Stimulated activated naive CD4-positive, alpha-beta T cell treated with Interleukin-2 at 50 U/mL for 16 hours (primary cell): ENCODE measurements at regions not wholly inside any gene's neighbourhood (a gene's known extent, or its start where the extent isn't known, plus 50 kb on each side); places are given as distances from the start of the nearest gene placed in this dataset.
"Not testable (repeated sequence)": the region's sequence is repeated elsewhere in the genome, so short reads cannot be mapped to it uniquely, and the experiment has no call there.

Experiments
- DNase-seq: peaks from one replicate; lab custom pipeline; 2025; lab: John Stamatoyannopoulos, UW

- no peak for DNase-seq
Measured at GRCh38 chr13:87094646-87095045, 576.5 kb upstream of the SLITRK5 start.

- no peak for DNase-seq
Measured at GRCh38 chr13:87100431-87100830, 570.7 kb upstream of the SLITRK5 start.

- no peak for DNase-seq
Measured at GRCh38 chr13:87107651-87108050, 563.5 kb upstream of the SLITRK5 start.

DNA sequence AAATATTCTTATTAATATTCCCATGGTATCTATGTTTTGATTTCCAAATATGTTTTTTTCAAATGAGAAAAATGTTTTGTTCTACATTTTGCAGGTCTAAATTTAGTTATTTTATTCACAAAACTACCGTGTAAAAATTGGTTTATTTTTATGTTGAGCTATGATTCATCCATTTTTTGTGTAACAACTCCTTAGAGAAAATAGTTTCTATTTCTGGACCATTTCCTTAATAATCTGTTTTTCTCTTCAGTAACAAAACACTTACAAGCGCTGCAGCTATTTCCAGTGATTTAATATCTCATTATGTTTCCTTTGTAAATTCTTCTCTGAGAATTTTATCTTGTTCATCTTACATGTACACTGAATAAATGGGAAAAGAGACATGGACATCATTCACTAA is 550.7 kb upstream of the SLITRK5 start:
- DNase-seq = no peak

DNA sequence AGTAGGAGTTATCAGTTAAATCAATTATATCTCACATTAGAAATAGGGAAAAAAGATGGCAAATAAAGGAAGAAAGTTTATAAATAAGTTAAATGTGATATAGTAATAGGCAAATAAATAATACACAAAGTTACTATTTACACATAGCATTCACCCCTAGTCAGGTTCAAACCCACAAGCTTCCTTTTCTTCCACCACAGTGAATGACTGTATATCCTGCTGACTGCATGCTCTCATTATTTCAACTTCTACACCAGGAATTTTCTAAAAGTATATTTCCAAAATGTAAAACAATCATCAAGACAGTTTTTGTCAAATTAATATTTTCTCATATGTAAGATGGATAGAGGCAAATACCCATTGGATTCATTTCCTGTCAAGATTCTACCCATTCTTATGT is 548.6 kb upstream of the SLITRK5 start:
- DNase-seq = no peak

DNA sequence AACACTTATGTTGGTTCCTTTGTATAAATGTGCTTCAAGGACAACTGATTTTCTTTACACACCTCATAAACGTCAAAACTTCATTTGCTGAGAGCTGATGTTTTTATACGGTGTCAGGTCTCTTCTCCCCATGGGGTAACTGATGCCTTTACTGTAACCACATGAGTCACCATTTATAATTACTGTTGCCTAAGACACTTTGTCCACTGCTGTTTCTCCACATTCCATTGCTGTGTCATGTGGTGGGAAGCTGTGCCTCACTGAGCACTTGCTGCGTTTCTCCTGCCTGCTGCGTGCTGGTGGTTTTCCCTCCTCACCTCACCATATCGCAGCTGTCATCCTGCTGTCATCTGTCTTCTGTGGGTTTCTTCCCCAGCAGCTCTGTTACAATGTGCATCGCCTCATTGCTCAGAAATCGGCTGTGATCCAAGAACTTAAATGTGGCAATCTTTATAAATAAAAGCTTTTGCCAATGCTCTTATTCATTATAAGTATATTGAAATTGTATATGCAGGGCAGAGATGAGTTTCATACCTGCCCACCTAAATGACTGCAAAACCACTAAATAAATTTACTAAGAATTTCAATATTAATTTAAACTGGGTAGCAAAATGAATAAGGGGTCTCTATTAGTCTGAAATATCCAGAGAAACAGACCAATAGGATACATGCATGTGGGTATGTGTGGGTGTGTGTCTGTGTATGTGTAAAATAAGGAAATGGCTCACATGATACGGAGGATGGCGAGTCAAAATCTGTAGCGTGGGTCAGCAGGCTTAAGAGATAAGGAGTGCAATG is 547.0 kb upstream of the SLITRK5 start:
- no peak for DNase-seq

DNA sequence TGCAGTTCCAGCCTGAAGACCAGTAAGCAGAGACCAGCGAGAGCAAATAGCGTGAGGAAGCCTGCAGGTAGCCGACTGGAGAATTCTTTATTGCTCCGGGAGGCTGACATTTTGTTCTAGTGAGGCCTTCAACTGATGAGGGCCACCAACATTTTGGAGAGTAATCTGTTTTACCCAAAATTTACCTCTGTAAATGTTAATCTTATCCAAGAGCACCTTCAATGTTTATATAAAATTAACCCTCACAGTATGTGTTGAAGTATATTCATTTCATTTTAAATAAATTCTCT is 546.4 kb upstream of the SLITRK5 start:
- DNase-seq = no peak

DNA sequence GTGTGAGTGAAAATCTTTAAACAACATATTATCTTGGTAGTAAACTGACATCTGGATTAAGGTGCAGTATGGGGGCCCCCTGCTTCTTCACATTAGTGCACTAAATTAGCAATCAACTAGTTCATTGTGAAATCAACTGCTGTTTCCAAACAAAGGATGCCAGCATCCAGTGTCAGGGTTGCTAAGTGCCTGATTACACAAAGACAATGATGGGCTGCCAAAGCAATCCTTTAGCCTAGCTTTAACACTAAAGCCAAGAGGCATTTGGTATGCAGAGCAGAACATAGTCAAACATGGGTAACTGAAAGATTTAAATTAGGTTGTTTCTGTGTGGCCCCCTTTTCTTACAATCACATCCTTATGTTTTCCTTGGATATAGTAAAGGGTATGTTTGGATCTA is 543.1 kb upstream of the SLITRK5 start:
- no peak for DNase-seq

DNA sequence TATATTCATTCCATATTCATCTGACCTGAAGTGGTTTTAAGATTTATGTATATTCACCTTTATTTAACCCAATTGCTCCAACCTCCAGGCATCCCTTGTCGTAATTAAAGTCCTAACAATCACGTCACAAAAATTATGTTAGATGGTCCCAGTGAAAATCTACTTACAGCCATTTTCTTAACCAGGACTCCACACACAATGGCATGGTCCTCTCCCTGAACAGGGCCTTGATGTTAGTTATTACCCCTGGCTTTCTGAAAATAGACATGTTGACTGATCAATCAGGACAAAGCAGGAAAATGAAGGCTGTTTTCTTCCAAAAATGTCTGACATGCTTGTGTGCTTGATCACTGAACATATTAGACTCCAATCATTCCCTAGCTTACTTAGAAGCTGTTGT is 542.7 kb upstream of the SLITRK5 start:
- no peak for DNase-seq

GRCh38 chr13:87129602-87130300 is 541.4 kb upstream of the SLITRK5 start:
- DNase-seq = no peak

DNA sequence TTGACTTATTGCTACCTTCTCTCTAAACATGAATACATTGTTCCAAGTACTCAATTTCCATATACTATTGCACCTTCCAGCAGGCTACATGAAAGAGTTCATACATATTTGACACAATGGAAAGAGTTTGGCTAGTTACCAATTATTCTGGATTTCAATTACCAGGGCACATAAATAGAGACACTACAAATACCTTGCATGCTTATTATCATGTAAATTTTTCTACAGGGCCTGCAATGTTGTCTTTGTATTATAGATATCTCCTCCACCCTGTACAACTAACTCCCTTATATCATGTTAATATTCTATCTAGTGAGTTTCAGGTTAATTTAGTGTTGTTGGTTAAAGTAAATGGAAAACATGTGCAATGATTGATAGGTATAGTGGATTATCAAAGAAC is 540.7 kb upstream of the SLITRK5 start:
- no peak for DNase-seq

DNA sequence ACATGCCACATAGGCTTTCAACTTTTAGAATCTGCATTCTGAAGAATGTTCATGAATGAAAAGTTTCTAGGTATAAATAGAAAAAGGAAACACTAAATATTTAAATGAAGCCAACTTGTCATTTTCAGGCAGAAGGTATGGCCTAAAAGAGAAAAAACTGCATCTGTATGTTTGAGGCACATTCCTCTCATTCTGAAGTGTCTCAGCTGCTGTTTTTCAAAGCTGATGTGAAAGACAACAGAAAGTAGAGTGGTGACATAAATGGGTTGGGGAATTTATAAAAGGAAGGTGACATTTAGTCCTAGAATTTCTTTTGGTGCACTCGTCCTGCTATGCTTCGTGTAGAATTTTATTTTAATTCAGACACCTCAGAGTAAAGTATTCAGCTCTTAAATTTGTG is 539.6 kb upstream of the SLITRK5 start:
- DNase-seq = no peak

GRCh38 chr13:87138866-87139265 is 532.3 kb upstream of the SLITRK5 start:
- no peak for DNase-seq

- no peak for DNase-seq
Measured at GRCh38 chr13:87147076-87147475, 524.1 kb upstream of the SLITRK5 start.

DNA sequence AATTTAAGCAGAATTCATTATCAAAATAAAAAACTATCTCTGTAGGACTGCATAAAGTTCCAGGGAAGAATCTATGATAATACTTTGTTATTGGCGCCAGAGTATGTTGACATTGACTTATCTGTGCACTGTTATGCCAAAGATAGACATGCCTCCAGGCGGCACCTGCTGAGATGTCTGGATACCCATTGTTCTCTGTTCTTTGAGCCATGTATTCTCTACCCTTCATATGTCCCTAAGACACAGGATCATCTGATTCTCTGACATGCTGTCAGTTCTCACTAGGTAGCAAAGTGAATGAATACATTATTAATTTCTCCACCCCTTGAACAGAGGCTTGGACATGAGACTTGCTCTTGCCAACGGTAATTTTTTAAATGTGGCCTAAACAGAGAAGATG is 517.8 kb upstream of the SLITRK5 start:
- DNase-seq = no peak

- no peak for DNase-seq
Measured at GRCh38 chr13:87166348-87166747, 504.8 kb upstream of the SLITRK5 start.

DNA sequence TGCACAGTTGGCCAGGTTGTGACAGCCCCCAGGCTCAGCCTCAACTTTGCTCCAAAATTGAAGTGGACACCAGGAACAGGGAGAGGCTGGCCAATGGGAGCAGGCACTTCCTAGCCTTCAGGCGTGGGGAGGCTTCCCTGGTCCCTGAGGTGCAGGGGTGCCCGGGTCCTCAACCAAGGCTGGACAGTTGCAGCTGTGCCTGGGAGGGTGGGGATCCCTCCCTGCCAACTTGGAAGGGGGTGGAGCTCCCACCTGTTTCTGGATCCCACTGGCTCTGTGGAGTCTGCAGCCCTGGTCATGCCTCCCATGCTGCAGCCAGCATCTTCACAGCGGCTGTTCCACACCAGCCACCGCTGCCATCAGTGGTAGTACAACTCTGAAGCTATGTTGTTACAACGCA is 502.8 kb upstream of the SLITRK5 start:
- no peak for DNase-seq

DNA sequence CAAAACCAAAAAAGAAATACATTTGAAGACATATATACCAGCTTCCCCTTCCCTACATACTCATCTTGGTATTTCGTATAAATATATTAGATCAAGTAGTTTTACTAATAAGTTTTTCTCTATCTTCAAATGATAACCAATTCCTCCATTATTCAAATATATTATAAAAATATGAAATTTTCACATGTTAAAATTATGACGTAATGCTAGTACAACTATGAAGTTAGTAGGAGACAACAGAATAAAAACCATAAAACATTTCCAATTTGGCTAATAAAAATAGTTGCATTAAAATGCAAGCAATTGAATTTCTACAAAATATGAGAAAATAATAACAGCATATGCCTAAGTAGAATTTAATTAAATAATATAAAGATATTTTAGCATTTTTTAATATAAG is 501.8 kb upstream of the SLITRK5 start:
- DNase-seq = no peak

- no peak for DNase-seq
Measured at GRCh38 chr13:87172166-87172835, 498.9 kb upstream of the SLITRK5 start.

DNA sequence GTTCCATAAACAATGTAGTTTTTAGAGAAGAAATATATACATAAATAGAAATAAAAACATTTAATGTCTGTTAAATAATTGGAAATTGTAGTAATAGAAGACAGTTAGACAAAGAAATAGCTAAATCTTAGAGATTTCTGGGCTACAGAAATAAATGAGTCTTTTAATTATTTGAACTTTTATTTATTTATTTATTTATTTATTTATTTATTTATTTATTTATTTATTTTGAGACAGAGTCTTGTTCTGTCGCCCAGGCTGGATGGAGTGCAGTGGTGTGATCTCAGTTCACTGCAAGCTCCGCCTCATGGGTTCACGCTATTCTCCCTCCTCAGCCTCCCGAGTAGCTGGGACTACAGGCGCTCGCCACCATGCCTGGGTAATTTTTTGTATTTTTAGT is 486.0 kb upstream of the SLITRK5 start:
- DNase-seq = not testable (repeated sequence)

DNA sequence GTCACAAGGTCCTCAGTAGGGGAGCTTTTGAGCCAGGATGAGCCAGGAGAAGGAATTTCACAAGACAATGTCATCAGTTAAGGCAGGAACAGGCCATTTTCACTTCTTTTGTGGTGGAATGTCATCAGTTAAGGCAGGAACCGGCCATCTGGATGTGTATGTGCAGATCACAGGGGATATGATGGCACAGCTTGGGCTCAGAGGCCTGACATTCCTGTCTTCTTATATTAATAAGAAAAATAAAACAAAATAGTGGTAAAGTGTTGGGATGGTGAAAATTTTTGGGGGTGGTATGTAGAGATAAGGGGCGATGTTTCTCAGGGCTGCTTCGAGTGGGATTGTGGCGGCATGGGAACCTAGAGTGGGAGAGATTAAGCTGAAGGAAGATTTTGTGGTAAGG is 484.5 kb upstream of the SLITRK5 start:
- not testable (repeated sequence) for DNase-seq

DNA sequence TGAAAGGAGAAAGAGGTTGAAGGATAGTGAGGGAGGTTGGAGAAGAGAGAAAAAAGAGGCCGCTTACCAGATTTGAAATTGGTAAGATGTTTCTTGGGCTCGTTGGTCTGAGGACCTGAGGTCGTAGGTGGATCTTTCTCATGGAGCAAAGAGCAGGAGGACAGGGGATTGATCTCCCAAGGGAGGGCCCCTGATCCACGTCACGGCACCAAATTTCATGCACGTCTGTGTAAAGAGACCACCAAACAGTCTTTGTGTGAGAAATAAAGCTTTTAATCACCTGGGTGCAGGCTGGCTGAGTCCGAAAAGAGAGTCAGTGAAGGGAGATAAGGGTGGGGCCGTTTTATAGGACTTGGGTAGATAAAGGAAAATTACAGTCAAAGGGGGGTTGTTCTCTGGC is 479.7 kb upstream of the SLITRK5 start:
- DNase-seq = not testable (repeated sequence)

DNA sequence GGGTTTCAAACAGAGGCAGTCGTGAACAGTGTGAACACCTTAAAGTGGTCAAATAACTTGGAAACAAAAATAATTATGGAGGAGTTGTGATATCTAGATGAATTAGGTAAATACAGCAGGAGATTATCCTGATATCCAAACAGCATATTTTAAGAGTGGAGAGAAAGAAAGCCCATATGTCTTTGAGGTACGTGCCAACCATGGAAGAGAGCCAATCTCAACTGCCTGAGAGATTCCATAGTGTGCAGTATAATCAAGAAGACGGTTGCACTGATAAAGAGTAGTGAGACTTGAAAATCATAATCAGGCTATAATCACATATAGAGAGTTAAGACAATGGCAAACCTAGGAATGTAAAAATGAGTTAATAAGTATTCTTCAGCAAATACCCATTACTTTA is 472.8 kb upstream of the SLITRK5 start:
- no peak for DNase-seq
